Keratinocyte (primary cell): ENCODE measurements at regions not wholly inside any gene's neighbourhood (a gene's known extent, or its start where the extent isn't known, plus 50 kb on each side); places are given as distances from the start of the nearest gene placed in this dataset.

Source experiments
- EZH2 ChIP-seq: IDR thresholded peaks from one replicate; pipeline ENCODE4 v1.6.1; 2012; ENCODE audit warnings: inconsistent platforms, mild to moderate bottlenecking, low read length, moderate library complexity
- TF ChIP-seq, protein P1 (sequence below), 3 experiments: IDR thresholded peaks in 1 of 3; conservative IDR thresholded peaks in 1 of 3; optimal IDR thresholded peaks in 1 of 3; 2 replicates in 2 of 3; 3 replicates in 1 of 3; pipeline versions ENCODE3 to v1.5.1; 2011; ENCODE audit warnings: low read length in 3 of 3, mild to moderate bottlenecking in 3 of 3, moderate library complexity in 2 of 3, control low read depth in 1 of 3, inconsistent platforms in 1 of 3; ENCODE audit not compliant: insufficient read depth in 2 of 3; ENCODE audit errors: extremely low read depth in 1 of 3

GRCh38 chr3:22265403-22265802 is 514.4 kb upstream of the ZNF385D start:
- TF ChIP-seq, protein P1, sequence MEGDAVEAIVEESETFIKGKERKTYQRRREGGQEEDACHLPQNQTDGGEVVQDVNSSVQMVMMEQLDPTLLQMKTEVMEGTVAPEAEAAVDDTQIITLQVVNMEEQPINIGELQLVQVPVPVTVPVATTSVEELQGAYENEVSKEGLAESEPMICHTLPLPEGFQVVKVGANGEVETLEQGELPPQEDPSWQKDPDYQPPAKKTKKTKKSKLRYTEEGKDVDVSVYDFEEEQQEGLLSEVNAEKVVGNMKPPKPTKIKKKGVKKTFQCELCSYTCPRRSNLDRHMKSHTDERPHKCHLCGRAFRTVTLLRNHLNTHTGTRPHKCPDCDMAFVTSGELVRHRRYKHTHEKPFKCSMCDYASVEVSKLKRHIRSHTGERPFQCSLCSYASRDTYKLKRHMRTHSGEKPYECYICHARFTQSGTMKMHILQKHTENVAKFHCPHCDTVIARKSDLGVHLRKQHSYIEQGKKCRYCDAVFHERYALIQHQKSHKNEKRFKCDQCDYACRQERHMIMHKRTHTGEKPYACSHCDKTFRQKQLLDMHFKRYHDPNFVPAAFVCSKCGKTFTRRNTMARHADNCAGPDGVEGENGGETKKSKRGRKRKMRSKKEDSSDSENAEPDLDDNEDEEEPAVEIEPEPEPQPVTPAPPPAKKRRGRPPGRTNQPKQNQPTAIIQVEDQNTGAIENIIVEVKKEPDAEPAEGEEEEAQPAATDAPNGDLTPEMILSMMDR (optimal IDR thresholded peaks at IDR 0.05 in 1 of 3, IDR thresholded peaks at IDR 0.05 in 1 of 3, conservative IDR thresholded peaks at IDR 0.05 in 1 of 3; ENCODE audit: extremely low read depth in 1 of 3, insufficient read depth in 2 of 3, low read length in 3 of 3), result no peak
- no peak for TF ChIP-seq EZH2
